HG02885 (cell line): ENCODE measurements at regions not wholly inside any gene's neighbourhood (a gene's known extent, or its start where the extent isn't known, plus 50 kb on each side); places are given as distances from the start of the nearest gene placed in this dataset.
"Not testable (repeated sequence)": the region's sequence is repeated elsewhere in the genome, so short reads cannot be mapped to it uniquely, and the experiment has no call there.

Source experiments
- ATAC-seq: cut with Tn5 transposase; IDR thresholded peaks from one replicate; pipeline ENCODE4 v1.9.1; 2021; ENCODE audit warnings: mild to moderate bottlenecking; ENCODE audit not compliant: unreplicated experiment, poor library complexity

DNA sequence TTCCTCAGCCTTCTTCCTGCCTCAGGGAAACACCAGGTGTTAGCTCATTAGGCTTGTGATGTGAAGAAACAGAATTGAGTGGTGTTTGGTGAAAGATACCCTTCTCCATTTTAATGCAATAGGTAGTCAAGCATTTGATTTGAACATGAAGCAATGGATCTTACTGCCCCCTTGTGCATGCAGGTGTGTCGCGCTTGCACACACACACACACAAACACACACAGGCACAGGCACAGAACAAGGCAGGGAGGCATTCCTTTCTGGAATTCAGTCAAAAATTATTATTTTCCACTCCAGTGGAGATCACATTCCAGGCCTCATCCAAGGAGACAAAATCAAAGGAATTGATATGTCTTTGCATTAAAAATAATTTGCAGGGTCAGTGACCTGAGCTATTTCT lies 667.0 kb upstream of the MARCKS start:
- ATAC-seq: no peak

DNA sequence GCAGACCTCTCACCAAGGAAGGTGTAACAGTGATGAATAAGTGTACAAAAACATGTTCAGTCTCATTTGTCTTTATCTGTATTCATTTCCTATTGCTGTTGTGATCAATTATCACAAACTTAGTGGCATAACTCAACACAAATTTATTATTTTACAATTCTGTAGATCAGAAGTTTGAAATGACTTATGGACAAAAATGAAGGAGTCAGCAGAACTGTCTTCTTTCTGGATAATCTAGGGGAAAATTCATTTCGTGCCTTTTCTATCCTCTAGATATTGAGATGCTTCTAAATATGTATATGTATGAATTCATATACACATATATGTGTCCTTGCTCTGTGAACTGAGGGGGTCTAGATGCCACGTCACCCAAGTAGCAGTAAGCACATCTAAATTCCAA lies 663.1 kb upstream of the MARCKS start:
- ATAC-seq: no peak

DNA sequence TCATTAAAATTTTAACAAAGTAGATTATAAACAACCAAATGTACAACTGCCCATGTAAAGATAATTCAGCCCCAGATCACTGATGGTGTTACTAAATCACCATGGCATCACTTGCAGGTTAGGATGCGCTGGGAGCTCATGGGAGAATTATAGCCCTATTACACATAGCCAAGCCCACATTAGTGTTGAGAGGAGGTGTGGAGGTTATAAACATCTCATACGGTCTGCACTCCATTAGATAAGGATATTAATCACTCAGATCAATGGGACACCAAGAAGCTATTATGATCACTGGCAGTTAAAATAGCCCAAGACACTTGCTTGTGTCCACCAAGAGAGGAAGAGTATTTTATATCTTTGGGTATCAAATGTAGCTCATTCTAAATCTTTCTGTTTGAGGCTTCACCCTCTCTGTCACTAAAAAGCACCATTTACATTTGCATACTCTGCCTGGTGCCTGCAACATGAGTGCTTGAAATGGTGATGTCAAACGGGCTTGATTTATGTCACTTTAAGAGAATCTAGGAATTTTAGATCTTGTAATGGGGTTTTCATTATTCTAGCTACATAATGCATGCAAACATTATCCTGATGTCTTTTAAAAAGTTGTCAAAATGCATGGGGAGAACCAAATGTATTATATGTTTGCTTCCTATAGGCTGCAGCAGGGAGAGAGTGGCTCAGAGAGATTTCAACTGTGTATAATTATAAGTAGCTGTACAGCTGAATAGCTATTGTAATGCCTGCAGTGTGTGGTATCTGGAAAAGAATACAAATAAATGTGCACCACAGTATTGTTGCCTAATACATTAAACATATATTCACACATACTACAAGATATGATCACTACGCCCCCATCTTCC lies 654.1 kb upstream of the MARCKS start:
- no peak for ATAC-seq

DNA sequence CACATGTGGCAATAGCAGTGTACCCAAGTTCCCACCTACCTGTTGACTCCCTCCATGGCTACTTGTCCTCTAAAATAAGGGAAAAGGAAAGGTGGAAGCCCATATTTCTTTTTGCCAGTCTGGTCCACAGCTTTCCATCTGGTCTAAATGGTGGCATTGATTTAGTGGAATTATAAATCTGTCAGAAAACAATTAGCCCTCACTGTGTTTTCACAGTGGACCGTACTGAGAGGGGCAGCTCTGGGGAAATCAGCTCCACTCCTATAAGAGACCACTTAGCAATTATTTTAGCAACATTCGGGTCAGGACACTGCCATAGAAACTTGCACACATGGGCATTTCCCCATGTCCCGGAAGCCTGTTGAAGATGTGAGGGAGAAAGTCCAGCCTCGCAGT lies 653.4 kb upstream of the MARCKS start:
- no peak for ATAC-seq

DNA sequence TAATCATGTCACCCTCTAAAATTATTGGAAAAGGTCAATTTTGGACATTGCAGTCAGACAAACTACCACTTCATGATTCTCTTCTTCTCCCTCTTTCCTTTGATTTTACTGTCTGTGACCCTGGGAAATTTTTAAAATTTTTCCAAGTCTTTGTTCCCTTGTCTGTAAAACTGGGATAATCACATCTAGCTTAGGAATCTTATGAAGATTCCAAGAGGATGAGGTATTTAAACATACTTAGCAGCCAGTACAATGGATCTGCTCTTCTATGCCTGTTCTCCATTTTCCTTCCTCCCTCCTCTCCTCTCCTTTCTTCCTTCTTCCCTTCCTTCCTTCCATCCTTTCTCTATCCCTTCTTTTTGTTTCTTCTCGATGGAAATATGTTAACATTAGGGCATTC lies 651.6 kb upstream of the MARCKS start:
- ATAC-seq: no peak

DNA sequence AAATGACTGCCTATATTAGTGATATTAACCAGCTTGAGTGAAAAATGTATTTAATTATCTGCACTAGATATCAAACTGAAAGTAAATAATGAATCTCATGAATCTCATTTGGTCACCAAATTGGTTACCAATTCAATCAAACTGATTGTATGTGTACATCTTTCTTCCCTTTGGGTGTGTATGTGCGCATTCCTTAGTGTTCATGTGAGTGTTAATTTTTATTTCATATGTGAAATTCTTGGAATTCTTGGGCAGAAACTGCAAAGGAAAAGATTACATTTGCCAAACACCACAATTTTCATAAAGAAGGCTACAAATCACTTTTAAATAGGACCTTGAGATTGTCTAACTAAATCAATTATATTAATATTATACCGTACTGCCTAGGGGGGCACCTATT lies 648.4 kb upstream of the MARCKS start:
- no peak for ATAC-seq

DNA sequence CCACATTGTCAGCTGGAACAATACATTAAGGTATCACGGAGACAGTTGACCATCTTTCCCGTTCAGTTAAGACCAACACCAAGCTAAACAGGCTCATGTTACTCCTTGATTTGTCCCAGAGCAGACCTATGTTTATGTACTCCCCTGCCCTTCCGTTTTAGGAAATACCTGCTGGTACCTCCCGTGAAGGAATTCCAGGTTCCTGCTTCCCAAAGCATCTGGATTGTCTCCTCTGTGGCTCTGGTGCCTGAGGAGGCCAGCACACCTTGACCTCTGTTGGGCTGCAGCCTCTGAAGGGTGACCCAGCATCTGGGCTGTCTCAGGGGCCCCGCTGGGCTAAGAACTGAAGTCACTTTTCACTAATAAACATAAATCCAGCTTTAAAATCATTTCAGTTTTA lies 647.8 kb upstream of the MARCKS start:
- ATAC-seq: no peak

DNA sequence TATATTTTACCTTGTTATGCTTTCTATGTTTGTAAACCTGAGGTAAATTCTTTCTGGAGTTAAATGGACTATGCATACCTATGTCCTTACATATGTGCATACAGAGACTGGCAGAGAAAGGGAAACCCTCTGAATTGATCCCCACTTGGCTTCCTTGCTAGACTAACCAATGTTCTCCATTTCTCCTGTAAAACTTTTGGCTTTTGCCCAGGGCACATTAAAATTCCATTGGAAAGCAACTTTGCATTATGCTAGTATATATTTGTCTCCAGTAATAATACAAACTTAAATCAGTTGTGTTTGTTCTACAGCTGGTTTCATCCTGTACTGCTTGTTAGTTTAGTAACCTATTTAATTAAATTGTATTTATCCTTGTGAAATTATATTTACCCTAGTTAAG lies 646.0 kb upstream of the MARCKS start:
- no peak for ATAC-seq

DNA sequence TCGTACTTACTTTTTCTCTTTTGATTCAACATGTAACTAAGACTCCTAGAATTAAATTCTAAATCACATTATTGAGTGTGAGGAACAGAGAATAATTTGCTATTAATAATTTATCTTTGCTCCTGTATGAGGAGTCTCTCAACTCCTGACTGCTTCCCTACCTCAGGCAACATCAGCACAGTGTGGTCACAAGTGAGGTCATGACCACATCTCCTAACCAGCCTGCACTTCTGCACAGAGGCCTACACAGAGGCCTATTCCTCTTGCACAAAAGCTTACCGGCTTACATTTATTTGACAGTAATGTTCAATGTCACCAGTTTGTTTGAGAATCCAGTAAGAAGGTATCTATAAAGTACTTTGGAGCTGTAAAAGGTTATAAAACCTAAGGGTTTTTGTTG lies 637.4 kb upstream of the MARCKS start:
- no peak for ATAC-seq

DNA sequence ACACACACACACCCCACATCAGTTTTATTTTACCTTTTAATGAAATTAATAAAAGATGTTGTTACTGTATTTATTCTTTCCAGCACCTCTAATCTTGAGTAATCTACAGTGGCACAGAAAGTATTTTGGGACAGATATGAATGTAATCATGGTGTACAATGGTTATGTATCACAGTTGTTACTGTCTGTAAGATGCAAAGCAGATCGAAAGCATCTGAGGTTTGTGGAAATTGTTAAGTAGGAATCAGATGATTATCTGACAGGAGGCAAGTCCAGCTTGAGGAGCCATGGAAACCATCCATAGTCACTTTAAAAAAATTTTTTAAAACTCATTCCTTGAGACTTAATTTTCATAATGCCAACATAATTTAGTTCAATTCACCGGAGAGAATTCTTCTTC lies 636.3 kb upstream of the MARCKS start:
- no peak for ATAC-seq

DNA sequence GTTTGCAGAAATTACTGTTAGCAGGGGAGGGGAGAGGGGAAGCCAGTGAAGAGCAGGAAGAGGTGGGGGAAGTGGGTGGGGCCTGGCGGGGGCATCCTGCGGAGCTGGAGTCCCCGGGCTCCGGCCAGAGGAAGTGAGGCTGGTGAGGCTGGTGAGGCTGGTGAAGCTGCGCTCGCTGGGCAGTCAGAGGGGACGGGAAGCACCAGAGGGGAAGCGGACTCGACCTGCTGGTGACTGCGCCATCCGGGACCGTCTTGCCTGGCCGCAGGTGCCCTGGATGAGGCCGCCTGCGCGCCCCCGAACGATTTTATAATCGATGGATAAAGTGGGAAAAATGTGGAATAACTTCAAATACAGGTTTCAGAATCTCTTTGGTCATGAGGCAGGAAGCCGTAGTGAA lies 635.3 kb upstream of the MARCKS start:
- no peak for ATAC-seq

DNA sequence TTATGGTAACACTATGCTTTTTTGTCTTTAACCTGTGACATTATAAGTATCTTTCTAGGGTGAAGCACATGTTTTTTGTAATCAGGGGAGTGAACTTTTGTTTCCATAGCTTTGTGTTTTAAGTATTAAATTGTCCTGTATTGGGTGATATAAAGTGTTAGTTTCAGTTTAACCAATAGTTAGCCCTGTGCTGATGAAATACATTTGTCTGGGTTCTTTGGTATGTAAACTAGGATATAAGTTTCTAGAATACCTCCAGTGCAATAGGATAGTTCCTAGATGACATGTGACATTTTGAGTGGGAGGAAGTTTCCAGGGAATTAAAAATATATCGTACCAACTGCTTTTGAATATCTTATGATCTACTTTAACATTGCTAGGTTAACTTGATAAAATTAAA lies 611.0 kb upstream of the MARCKS start:
- ATAC-seq: no peak

DNA sequence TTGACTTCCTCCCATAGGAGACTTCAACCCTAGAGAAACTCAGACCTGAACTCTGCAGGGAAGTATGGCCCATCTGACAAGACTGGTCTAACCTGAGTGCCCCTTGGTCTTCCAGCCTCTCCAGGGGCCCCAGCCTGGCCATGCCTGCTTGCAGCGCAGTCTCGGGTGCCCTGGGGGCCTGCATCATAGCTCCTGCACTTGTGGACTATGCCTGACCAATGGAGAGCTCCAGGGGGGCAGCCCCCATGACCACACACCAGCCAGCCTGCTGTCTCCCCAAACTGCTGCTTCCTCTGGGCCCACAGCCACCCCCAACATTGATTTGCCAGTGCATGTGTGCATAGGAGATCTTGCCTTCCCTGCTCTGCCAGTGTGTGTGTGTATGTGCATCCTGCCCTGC lies 608.6 kb upstream of the MARCKS start:
- ATAC-seq: no peak

DNA sequence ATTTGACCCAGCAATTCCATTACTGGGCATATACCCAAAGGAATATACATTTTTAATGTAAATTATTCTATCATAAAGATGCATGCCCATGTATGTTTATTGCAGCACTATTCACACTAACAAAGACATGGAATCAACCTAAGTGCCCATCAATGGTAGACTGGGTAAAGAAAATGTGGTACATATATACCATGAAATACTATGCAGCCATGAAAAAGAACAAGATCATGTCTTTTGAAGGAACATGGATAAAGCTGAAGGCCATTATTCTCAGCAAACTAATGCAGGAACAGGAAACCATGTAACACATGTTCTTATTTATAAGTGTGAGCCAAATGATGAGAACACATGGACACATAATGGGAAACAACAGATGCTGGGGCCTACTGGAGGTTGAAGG lies 603.0 kb upstream of the MARCKS start:
- not testable (repeated sequence) for ATAC-seq

DNA sequence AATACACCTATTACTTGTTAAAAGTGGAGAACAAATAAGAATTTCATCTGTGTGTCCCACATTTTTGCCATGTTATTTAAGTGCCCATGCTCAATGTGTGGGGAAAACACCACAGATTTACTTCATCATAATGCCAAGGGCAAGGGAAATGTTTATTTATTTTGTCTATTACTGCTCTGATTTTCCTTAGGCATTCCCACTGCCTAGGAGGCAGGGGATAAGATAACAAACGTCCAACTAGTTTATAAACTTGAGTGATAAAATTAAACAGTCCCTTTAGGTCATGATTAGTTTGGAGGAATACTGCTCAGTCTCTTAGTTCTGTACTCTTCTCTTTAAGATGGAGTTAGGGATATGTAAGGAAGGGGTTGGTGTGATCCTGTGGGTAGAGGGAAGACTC lies 598.4 kb upstream of the MARCKS start:
- no peak for ATAC-seq

DNA sequence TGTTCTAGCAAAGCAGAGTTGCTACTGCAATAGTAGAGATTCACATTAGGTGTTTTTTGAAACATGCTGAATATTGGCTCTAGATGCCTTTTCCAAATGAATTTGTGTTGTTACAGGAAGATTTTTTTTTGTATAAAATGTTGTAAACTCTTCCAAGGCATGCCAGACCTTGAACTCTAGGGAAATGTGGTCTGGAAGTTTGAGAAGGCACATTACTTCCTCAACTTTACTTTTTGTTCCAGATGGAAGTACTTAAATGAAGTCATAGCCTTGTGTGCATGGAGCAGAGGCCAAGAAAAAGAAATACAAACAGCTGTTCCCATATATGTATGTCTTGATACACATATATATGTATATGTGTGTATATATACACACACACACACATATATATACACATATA lies 585.7 kb upstream of the MARCKS start:
- ATAC-seq: no peak

DNA sequence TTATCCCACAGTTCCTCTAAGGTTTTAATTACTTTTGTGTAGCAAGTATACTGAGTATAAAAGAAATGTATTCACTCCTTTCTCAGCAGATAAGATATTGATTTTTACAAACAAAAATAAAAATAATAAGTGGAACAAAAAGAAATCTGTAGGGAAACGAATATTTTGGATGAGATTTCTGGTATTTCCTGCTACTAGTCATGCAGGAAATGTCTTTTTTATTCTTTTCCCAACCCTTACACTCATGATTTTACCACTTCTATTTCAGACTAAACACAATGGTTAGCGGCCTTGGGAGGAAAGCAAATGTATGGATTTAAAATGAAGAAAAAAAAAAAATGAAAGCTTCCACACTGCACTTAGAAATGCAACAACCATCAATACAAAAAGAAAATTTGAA lies 580.5 kb upstream of the MARCKS start:
- no peak for ATAC-seq

DNA sequence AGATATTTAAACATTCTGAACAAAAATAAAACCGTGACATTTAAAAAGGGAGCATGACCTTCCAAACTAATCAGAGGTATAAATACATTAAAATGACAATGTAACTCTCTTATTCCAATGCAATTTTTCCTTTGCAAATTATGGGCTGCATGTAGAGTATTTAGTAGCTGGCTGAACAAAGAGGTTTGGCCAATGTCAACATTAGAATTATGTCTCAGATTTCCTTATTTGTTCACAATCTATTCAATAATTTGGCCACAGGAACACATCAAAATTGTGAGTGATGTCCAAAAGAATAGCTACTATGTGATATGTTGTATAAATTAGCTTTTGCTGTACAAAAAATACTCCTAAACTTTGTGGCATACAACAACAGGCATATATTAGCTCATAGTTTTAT lies 580.0 kb upstream of the MARCKS start:
- ATAC-seq: no peak

DNA sequence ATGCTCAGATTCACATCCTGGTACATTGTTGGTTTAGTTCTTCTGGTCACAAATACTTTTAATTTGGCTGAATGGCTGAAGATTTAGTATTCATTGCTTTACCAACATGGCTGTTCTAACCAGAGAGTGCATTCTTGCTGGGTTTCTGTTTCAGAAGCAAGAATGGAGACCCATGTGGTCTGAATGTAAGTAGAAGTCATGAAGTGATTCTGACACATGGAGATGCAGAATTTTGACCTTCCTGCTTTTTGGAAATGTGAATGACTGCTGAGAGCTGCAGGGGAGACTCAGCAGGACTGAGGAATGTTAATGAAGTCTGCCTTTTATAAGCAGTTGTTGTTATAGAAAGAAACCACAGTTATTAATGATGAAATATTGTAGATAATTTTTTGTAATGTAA lies 576.1 kb upstream of the MARCKS start:
- ATAC-seq: no peak

DNA sequence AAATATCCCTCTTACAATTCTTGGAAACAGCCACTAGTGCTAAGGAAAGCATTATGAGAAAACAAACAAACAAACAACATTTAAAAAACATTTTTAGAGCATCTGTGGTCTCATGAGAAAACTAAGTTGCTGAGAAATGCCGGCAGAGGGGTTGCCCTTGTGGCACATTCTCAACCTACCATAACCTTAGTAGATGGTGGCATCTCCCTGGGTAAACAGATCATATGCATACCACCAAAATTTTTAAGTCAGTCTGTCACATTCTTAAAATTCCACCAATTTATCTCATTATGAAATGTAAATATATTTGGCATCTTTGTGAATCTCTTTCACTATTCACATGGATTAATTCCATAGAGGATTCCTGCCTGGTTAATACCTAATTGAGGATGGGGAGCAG lies 575.7 kb upstream of the MARCKS start:
- no peak for ATAC-seq

DNA sequence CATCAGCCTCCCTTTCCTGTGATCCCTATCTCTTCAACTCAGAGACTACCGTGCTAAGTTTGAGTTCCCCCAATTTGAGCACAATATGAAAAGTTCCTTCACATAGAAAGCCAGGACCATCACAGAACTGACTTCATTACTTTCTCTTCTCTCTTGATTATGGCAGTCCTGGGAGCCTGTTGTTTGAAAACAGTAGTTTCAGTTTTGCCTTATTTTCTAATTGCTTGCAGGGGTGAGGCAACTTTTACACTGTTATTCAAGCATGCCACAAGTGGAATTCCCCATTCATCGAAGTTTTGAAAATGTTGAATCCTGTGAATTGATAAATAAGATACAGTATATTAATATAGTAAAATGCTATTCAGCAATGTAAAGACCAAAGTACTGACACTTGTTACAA lies 569.7 kb upstream of the MARCKS start:
- ATAC-seq: peak; percentile 77

DNA sequence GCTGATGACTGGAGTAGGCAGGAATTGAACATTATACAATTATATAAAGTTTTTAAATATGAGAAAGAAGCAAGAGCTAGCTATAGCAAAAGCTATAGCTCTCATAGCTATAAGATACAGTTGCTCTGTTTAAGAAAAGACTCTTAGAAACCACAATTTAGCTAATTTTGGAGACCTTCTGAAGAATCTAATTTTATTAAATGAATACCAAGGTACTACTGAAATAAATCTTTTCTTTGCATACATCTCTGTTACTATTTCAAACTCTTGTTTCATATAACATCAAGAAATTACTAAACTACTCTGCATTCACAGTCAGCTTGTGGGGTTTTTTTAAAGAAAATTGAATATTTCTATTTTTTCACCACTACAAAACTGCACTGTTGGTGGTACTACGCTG lies 568.7 kb upstream of the MARCKS start:
- no peak for ATAC-seq

DNA sequence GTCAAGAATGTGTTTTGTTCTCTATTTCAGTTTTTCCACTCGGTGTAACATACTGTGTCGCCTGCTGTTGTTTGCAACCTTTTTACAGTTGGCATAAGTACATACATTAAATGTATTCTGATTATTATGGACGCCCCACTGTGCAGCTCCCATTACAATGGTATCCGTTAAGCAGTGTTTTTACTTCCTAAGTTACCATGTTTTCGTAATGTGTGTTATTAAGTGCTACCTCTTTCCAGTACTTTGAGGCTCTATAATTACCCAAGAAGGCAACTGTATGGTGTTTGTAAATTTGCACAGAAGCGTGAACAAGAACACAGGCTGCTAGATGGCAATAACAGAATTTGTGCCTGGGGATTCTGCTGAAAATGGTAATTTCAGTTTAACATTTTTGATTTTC lies 568.0 kb upstream of the MARCKS start:
- no peak for ATAC-seq
